H4 (cell line): ENCODE measurements at regions not wholly inside any gene's neighbourhood (a gene's known extent, or its start where the extent isn't known, plus 50 kb on each side); places are given as distances from the start of the nearest gene placed in this dataset.
"Not testable (repeated sequence)": the region's sequence is repeated elsewhere in the genome, so short reads cannot be mapped to it uniquely, and the experiment has no call there.

Source experiments
- DNase-seq: peaks from one replicate; pipeline ENCODE4 v3.0.0-alpha.2; 2015; ENCODE audit warnings: low spot score

GRCh38 chr9:30942852-30943251 is 1441.6 kb upstream of the ACO1 start:
- not testable (repeated sequence) for DNase-seq

GRCh38 chr9:30943446-30944224 is 1440.8 kb upstream of the ACO1 start:
- DNase-seq = no peak

GRCh38 chr9:30944225-30944569 is 1440.2 kb upstream of the ACO1 start:
- DNase-seq = no peak

- no peak for DNase-seq
These were observed 1439.6 kb upstream of the ACO1 start for GRCh38 chr9:30944741-30945280.

GRCh38 chr9:30964332-30964731 is 1420.1 kb upstream of the ACO1 start:
- no peak for DNase-seq

GRCh38 chr9:30967476-30967875 is 1417.0 kb upstream of the ACO1 start:
- peak; percentile 6 for DNase-seq

GRCh38 chr9:30970186-30970585 is 1414.3 kb upstream of the ACO1 start:
- DNase-seq = no peak

- no peak for DNase-seq
These were observed 1413.6 kb upstream of the ACO1 start for GRCh38 chr9:30970812-30971211.

GRCh38 chr9:30972654-30973053 is 1411.8 kb upstream of the ACO1 start:
- DNase-seq = no peak

GRCh38 chr9:30977965-30978364 is 1406.5 kb upstream of the ACO1 start:
- DNase-seq = no peak

- DNase-seq = peak; percentile 21
These were observed 1402.1 kb upstream of the ACO1 start for GRCh38 chr9:30982301-30982700.

- no peak for DNase-seq
These were observed 1388.3 kb upstream of the ACO1 start for GRCh38 chr9:30995956-30996738.

GRCh38 chr9:30996761-30997160 is 1387.7 kb upstream of the ACO1 start:
- no peak for DNase-seq

GRCh38 chr9:30997291-30997690 is 1387.2 kb upstream of the ACO1 start:
- no peak for DNase-seq

GRCh38 chr9:31005086-31005665 is 1379.3 kb upstream of the ACO1 start:
- no peak for DNase-seq

GRCh38 chr9:31013371-31013770 is 1371.1 kb upstream of the ACO1 start:
- DNase-seq = no peak

- no peak for DNase-seq
These were observed 1360.6 kb upstream of the ACO1 start for GRCh38 chr9:31023847-31024246.

GRCh38 chr9:31027678-31028077 is 1356.8 kb upstream of the ACO1 start:
- no peak for DNase-seq

GRCh38 chr9:31028137-31028536 is 1356.3 kb upstream of the ACO1 start:
- DNase-seq = no peak

- DNase-seq = no peak
These were observed 1353.7 kb upstream of the ACO1 start for GRCh38 chr9:31030741-31031202.

GRCh38 chr9:31032206-31032605 is 1352.2 kb upstream of the ACO1 start:
- no peak for DNase-seq

- DNase-seq = no peak
These were observed 1350.1 kb upstream of the ACO1 start for GRCh38 chr9:31034311-31034710.

GRCh38 chr9:31040564-31040963 is 1343.9 kb upstream of the ACO1 start:
- DNase-seq = no peak
